WTC11 (cell line): ENCODE measurements at regions not wholly inside any gene's neighbourhood (a gene's known extent, or its start where the extent isn't known, plus 50 kb on each side); places are given as distances from the start of the nearest gene placed in this dataset.

Source experiments
- ATAC-seq: fragments of 200-7000 bp; cut with Tn5 transposase; 2 replicates; pipeline ENCODE4 v1.10.0; 2021; ENCODE audit warnings: mild to moderate bottlenecking, moderate library complexity
- CTCF ChIA-PET: fragments of 300-600 bp; sonication (Branson Sonifier 250); formaldehyde crosslinking; loops from one replicate; lab custom pipeline; 2021; ENCODE audit warnings: antibody characterized with exemption; lab: Charles Lee
- POLR2A ChIA-PET: fragments of 350-600 bp; sonication (Branson Sonifier 250); formaldehyde crosslinking; loops from one replicate; lab custom pipeline; 2021; ENCODE audit warnings: antibody characterized with exemption; lab: Charles Lee
- DNase-seq: peaks from one replicate; pipeline ENCODE4 v3.0.0; 2021; ENCODE audit warnings: low spot score
- H3K27ac Mint-ChIP-seq: 2 replicates; pipeline ENCODE4 v1.8.0; 2021; ENCODE audit warnings: mixed read lengths
- H3K27me3 Mint-ChIP-seq: 2 replicates; pipeline ENCODE4 v1.8.0; 2021; ENCODE audit warnings: low read depth, mild to moderate bottlenecking, moderate library complexity, mixed read lengths
- H3K36me3 Mint-ChIP-seq: 2 replicates; pipeline ENCODE4 v1.8.0; 2021; ENCODE audit warnings: mixed read lengths
- H3K4me1 Mint-ChIP-seq: 2 replicates; pipeline ENCODE4 v1.8.0; 2022; ENCODE audit warnings: mixed read lengths
- H3K4me3 Mint-ChIP-seq: 2 replicates; pipeline ENCODE4 v1.8.0; 2021; ENCODE audit warnings: mild to moderate bottlenecking, moderate library complexity, mixed read lengths
- H3K9me3 Mint-ChIP-seq: 2 replicates; pipeline ENCODE4 v1.8.0; 2021; ENCODE audit warnings: mixed read lengths
- FOXK1 ChIP-seq: sonication (generic); formaldehyde crosslinking; IDR thresholded peaks from 2 replicates; pipeline ENCODE4 v1.8.0; 2022; ENCODE audit warnings: mild to moderate bottlenecking, moderate library complexity, missing genetic modification reagents
- RELA ChIP-seq: sonication (generic); formaldehyde crosslinking; IDR thresholded peaks from 2 replicates; pipeline ENCODE4 v1.8.1; 2022; ENCODE audit warnings: missing genetic modification reagents, mild to moderate bottlenecking, borderline replicate concordance
- SP1 ChIP-seq: sonication (generic); formaldehyde crosslinking; conservative IDR thresholded peaks from 2 replicates; pipeline ENCODE4 v1.8.1; 2022; ENCODE audit warnings: missing genetic modification reagents
- TCF7 ChIP-seq: sonication (generic); formaldehyde crosslinking; IDR thresholded peaks from 2 replicates; pipeline ENCODE4 v1.8.0; 2022; ENCODE audit warnings: mild to moderate bottlenecking, low read depth, missing genetic modification reagents, moderate library complexity
- ZNF121 ChIP-seq: sonication (generic); formaldehyde crosslinking; IDR thresholded peaks from 2 replicates; pipeline ENCODE4 v1.8.0; 2023; ENCODE audit warnings: missing genetic modification reagents
- ZNF138 ChIP-seq: sonication (generic); formaldehyde crosslinking; conservative IDR thresholded peaks from 2 replicates; pipeline ENCODE4 v1.8.1; 2022; ENCODE audit warnings: mild to moderate bottlenecking, moderate library complexity, missing genetic modification reagents
- ZNF232 ChIP-seq: sonication (generic); formaldehyde crosslinking; IDR thresholded peaks from 2 replicates; pipeline ENCODE4 v1.8.0; 2022; ENCODE audit warnings: mild to moderate bottlenecking, missing genetic modification reagents
- ZNF396 ChIP-seq: fragments of 250-450 bp; sonication (Bioruptor Pico); IDR thresholded peaks from 2 replicates; pipeline ENCODE4 v1.8.0; 2021; ENCODE audit warnings: mild to moderate bottlenecking, moderate library complexity, borderline replicate concordance
- TF ChIP-seq, protein P1 (sequence below): sonication (generic); formaldehyde crosslinking; IDR thresholded peaks from 2 replicates; pipeline ENCODE4 v1.8.0; 2022; ENCODE audit warnings: mild to moderate bottlenecking, missing genetic modification reagents
- TF ChIP-seq, protein P2 (sequence below): sonication (generic); formaldehyde crosslinking; IDR thresholded peaks from 2 replicates; pipeline ENCODE4 v1.8.1; 2023; ENCODE audit warnings: mild to moderate bottlenecking, missing genetic modification reagents, moderate library complexity
- TF ChIP-seq, protein P3 (sequence below): fragments of 250-450 bp; sonication (Bioruptor Pico); IDR thresholded peaks from 2 replicates; pipeline ENCODE4 v1.9.0; 2021; ENCODE audit warnings: mild to moderate bottlenecking
- TF ChIP-seq, protein P4 (sequence below): sonication (generic); formaldehyde crosslinking; IDR thresholded peaks from 2 replicates; pipeline ENCODE4 v1.8.0; 2023; ENCODE audit warnings: mild to moderate bottlenecking, missing genetic modification reagents
- TF ChIP-seq, protein P5 (sequence below): sonication (generic); formaldehyde crosslinking; IDR thresholded peaks from 2 replicates; pipeline ENCODE4 v1.8.1; 2023; ENCODE audit warnings: mild to moderate bottlenecking, missing genetic modification reagents
- TF ChIP-seq, protein P6 (sequence below): sonication (generic); formaldehyde crosslinking; IDR thresholded peaks from 2 replicates; pipeline ENCODE4 v1.8.0; 2022; ENCODE audit warnings: mild to moderate bottlenecking, missing genetic modification reagents
- TF ChIP-seq, protein P7 (sequence below): sonication (generic); formaldehyde crosslinking; IDR thresholded peaks from 2 replicates; pipeline ENCODE4 v1.8.0; 2023; ENCODE audit warnings: missing genetic modification reagents, mild to moderate bottlenecking, borderline replicate concordance
- TF ChIP-seq, protein P8 (sequence below): fragments of 250-450 bp; sonication (Bioruptor Pico); IDR thresholded peaks from 2 replicates; pipeline ENCODE4 v1.9.0; 2021; ENCODE audit warnings: mild to moderate bottlenecking

DNA sequence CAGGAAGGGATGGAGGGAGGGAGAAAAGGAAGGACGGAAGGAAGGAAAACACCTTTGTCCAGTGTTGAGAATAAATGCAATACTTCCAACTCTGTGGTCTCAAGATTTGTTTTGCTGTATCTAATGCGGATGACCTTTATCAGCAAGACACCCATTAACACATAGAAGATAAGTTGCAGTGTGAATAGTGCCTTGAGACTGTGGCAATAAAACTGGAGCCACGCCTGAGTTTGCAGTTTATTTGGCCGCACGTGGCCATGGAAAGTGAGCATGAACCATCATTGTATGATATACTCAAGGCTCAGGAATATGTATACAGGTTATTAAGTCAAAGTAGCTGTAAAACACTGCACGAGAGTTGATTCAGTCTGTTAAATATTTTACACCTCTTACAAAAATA is 113.6 kb upstream of the EEA1 start (continued):
- TF ChIP-seq, protein P1, sequence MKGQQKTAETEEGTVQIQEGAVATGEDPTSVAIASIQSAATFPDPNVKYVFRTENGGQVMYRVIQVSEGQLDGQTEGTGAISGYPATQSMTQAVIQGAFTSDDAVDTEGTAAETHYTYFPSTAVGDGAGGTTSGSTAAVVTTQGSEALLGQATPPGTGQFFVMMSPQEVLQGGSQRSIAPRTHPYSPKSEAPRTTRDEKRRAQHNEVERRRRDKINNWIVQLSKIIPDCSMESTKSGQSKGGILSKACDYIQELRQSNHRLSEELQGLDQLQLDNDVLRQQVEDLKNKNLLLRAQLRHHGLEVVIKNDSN (CRISPR knock-in tag) = no peak
- TF ChIP-seq, protein P2, sequence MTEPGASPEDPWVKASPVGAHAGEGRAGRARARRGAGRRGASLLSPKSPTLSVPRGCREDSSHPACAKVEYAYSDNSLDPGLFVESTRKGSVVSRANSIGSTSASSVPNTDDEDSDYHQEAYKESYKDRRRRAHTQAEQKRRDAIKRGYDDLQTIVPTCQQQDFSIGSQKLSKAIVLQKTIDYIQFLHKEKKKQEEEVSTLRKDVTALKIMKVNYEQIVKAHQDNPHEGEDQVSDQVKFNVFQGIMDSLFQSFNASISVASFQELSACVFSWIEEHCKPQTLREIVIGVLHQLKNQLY (CRISPR knock-in tag) = no peak
- TF ChIP-seq ZNF396 = no peak

DNA sequence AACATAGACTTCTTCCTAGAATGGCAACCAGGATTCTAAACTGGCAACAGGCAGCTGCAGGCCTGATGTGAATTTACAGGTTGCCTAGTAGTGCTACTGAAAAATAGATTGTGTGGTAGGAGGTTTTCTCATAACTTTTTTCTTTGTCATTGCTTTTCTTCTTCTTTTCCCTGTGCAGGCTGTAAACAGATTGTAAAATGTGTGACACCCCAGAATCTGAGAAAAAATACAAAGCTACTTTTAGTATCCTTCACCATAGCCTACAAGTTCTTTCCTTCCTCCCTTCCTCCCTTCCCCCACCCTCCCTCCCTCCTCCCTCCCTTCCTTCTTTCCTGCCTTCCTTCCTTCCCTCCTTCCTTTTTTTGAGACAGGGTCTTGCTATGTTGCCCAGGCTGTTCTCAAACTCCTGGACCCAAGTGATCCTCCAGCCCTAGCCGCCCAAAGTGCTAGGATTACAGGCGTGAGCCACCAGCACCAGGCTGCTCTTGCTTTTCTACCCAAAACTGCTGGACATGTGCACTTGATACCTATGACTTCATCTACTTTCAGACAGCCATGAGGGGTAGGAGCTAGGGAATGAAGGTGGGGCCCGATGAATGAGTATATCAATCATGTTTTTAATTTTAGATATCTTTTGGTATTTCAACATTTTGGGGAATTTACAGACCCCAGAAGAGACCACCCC is 114.2 kb upstream of the EEA1 start:
- no peak overlapping the region for H3K4me3 Mint-ChIP-seq
- TF ChIP-seq ZNF121 (CRISPR knock-in tag) = peak; percentile 68; the same call in 1 of the 2 replicates
- no peak for TF ChIP-seq ZNF138 (CRISPR knock-in tag)
- TF ChIP-seq, all 79 proteins: peak for 1
- POLR2A ChIA-PET = no interaction called here
- no peak overlapping the region for H3K27ac Mint-ChIP-seq
- CTCF ChIA-PET = no interaction called here
- no peak for DNase-seq
- no peak for ATAC-seq
- H3K9me3 Mint-ChIP-seq = peaks cover 10% of the 10 kb centered on the region
- no peaks in the 10 kb centered on the region for H3K27me3 Mint-ChIP-seq
- H3K4me1 Mint-ChIP-seq = peaks cover 3% of the 10 kb centered on the region
- H3K36me3 Mint-ChIP-seq = no peaks in the 10 kb centered on the region

DNA sequence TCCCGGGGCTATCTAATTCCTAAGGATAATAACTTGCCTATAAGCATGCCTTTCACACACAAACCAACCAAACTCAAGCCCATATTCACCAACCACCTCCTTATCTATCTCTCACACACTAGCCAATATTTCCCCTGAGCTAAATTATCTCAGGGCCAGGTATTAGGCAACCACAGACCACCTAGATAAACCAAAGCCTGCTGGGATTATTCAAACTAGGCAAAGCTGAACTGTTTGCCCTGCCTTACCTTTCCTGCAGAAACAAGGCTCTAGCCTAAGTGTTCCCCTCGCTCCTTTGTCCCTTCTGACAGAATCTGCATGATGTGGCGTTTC is 114.7 kb upstream of the EEA1 start:
- no peak overlapping the region for H3K27ac Mint-ChIP-seq
- POLR2A ChIA-PET = no interaction called here
- TF ChIP-seq ZNF396 (no peak), ZNF232 (CRISPR knock-in tag) (no peak), TCF7 (no peak), FOXK1 (CRISPR knock-in tag) (no peak), RELA (CRISPR knock-in tag) (no peak), SP1 (CRISPR knock-in tag) (no peak)
- TF ChIP-seq, protein P3, sequence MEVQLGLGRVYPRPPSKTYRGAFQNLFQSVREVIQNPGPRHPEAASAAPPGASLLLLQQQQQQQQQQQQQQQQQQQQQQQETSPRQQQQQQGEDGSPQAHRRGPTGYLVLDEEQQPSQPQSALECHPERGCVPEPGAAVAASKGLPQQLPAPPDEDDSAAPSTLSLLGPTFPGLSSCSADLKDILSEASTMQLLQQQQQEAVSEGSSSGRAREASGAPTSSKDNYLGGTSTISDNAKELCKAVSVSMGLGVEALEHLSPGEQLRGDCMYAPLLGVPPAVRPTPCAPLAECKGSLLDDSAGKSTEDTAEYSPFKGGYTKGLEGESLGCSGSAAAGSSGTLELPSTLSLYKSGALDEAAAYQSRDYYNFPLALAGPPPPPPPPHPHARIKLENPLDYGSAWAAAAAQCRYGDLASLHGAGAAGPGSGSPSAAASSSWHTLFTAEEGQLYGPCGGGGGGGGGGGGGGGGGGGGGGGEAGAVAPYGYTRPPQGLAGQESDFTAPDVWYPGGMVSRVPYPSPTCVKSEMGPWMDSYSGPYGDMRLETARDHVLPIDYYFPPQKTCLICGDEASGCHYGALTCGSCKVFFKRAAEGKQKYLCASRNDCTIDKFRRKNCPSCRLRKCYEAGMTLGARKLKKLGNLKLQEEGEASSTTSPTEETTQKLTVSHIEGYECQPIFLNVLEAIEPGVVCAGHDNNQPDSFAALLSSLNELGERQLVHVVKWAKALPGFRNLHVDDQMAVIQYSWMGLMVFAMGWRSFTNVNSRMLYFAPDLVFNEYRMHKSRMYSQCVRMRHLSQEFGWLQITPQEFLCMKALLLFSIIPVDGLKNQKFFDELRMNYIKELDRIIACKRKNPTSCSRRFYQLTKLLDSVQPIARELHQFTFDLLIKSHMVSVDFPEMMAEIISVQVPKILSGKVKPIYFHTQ = no peak
- TF ChIP-seq, protein P4, sequence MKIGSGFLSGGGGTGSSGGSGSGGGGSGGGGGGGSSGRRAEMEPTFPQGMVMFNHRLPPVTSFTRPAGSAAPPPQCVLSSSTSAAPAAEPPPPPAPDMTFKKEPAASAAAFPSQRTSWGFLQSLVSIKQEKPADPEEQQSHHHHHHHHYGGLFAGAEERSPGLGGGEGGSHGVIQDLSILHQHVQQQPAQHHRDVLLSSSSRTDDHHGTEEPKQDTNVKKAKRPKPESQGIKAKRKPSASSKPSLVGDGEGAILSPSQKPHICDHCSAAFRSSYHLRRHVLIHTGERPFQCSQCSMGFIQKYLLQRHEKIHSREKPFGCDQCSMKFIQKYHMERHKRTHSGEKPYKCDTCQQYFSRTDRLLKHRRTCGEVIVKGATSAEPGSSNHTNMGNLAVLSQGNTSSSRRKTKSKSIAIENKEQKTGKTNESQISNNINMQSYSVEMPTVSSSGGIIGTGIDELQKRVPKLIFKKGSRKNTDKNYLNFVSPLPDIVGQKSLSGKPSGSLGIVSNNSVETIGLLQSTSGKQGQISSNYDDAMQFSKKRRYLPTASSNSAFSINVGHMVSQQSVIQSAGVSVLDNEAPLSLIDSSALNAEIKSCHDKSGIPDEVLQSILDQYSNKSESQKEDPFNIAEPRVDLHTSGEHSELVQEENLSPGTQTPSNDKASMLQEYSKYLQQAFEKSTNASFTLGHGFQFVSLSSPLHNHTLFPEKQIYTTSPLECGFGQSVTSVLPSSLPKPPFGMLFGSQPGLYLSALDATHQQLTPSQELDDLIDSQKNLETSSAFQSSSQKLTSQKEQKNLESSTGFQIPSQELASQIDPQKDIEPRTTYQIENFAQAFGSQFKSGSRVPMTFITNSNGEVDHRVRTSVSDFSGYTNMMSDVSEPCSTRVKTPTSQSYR (CRISPR knock-in tag) = no peak
- TF ChIP-seq, protein P5, sequence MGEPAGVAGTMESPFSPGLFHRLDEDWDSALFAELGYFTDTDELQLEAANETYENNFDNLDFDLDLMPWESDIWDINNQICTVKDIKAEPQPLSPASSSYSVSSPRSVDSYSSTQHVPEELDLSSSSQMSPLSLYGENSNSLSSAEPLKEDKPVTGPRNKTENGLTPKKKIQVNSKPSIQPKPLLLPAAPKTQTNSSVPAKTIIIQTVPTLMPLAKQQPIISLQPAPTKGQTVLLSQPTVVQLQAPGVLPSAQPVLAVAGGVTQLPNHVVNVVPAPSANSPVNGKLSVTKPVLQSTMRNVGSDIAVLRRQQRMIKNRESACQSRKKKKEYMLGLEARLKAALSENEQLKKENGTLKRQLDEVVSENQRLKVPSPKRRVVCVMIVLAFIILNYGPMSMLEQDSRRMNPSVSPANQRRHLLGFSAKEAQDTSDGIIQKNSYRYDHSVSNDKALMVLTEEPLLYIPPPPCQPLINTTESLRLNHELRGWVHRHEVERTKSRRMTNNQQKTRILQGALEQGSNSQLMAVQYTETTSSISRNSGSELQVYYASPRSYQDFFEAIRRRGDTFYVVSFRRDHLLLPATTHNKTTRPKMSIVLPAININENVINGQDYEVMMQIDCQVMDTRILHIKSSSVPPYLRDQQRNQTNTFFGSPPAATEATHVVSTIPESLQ (CRISPR knock-in tag) = no peak
- TF ChIP-seq, protein P6, sequence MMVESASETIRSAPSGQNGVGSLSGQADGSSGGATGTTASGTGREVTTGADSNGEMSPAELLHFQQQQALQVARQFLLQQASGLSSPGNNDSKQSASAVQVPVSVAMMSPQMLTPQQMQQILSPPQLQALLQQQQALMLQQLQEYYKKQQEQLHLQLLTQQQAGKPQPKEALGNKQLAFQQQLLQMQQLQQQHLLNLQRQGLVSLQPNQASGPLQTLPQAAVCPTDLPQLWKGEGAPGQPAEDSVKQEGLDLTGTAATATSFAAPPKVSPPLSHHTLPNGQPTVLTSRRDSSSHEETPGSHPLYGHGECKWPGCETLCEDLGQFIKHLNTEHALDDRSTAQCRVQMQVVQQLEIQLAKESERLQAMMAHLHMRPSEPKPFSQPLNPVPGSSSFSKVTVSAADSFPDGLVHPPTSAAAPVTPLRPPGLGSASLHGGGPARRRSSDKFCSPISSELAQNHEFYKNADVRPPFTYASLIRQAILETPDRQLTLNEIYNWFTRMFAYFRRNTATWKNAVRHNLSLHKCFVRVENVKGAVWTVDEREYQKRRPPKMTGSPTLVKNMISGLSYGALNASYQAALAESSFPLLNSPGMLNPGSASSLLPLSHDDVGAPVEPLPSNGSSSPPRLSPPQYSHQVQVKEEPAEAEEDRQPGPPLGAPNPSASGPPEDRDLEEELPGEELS (CRISPR knock-in tag) = no peak
- TF ChIP-seq, protein P7, sequence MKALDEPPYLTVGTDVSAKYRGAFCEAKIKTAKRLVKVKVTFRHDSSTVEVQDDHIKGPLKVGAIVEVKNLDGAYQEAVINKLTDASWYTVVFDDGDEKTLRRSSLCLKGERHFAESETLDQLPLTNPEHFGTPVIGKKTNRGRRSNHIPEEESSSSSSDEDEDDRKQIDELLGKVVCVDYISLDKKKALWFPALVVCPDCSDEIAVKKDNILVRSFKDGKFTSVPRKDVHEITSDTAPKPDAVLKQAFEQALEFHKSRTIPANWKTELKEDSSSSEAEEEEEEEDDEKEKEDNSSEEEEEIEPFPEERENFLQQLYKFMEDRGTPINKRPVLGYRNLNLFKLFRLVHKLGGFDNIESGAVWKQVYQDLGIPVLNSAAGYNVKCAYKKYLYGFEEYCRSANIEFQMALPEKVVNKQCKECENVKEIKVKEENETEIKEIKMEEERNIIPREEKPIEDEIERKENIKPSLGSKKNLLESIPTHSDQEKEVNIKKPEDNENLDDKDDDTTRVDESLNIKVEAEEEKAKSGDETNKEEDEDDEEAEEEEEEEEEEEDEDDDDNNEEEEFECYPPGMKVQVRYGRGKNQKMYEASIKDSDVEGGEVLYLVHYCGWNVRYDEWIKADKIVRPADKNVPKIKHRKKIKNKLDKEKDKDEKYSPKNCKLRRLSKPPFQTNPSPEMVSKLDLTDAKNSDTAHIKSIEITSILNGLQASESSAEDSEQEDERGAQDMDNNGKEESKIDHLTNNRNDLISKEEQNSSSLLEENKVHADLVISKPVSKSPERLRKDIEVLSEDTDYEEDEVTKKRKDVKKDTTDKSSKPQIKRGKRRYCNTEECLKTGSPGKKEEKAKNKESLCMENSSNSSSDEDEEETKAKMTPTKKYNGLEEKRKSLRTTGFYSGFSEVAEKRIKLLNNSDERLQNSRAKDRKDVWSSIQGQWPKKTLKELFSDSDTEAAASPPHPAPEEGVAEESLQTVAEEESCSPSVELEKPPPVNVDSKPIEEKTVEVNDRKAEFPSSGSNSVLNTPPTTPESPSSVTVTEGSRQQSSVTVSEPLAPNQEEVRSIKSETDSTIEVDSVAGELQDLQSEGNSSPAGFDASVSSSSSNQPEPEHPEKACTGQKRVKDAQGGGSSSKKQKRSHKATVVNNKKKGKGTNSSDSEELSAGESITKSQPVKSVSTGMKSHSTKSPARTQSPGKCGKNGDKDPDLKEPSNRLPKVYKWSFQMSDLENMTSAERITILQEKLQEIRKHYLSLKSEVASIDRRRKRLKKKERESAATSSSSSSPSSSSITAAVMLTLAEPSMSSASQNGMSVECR (CRISPR knock-in tag) = no peak
- TF ChIP-seq, protein P8, sequence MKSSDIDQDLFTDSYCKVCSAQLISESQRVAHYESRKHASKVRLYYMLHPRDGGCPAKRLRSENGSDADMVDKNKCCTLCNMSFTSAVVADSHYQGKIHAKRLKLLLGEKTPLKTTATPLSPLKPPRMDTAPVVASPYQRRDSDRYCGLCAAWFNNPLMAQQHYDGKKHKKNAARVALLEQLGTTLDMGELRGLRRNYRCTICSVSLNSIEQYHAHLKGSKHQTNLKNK (CRISPR knock-in tag) = no peak

More for the DNA sequence above, 114.7 kb upstream of the EEA1 start:
- Mint-ChIP-seq H3K36me3 (no peaks in the 10 kb centered on the region), H3K4me3 (no peak overlapping the region), H3K27me3 (no peaks in the 10 kb centered on the region), H3K9me3 (peaks cover 12% of the 10 kb centered on the region), H3K4me1 (peaks cover 3% of the 10 kb centered on the region)
- ATAC-seq (no peak), DNase-seq (no peak)
- CTCF ChIA-PET = no interaction called here
